GM21723 (cell line): ENCODE measurements at regions not wholly inside any gene's neighbourhood (a gene's known extent, or its start where the extent isn't known, plus 50 kb on each side); places are given as distances from the start of the nearest gene placed in this dataset.
A peak's percentile ranks its signal among the peaks of the same experiment; 100 is the strongest.
"Not testable (repeated sequence)": the region's sequence is repeated elsewhere in the genome, so short reads cannot be mapped to it uniquely, and the experiment has no call there.

Source experiments
- ATAC-seq: cut with Tn5 transposase; IDR thresholded peaks from one replicate; pipeline ENCODE4 v1.9.1; 2021; ENCODE audit warnings: mild to moderate bottlenecking, moderate library complexity; ENCODE audit not compliant: unreplicated experiment

DNA sequence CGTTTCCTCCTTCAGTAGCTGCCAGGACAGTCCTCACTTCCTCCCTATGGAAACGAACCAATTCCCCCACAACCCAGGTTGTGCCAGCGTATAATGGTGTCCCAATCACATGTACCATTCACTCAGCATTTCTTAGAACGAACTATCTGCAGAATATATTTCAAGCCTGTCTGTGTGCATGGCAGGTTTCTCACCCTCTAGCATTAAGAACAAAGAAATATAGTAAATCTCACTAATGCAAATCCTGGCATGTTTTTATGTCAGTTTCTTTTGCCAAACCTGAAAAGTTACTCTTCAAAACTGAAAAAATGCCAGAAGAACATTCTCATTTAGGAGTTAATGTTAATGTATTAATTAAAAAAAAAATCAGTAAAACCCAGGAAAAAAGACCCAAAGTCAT, 405.9 kb upstream of the KLF6 start:
- no peak for ATAC-seq

DNA sequence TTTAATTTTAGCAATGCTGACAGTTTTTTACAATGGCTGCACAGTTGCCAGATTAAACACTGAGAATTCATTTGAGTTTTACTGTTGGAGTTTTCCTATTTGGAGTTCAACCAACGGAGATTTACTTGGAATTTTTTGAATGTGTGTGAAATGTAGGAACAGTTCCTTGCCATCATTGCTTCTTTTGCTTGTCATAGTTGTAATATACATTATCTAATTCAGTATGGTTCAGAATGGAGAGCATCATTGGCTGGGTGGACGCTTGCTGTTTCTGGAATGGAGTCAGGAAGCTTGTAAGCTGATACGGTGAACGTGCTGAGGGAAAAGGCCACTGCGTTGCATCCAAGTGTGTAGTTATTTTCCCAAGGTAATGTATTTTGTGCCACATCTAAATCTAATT, 404.3 kb upstream of the KLF6 start:
- no peak for ATAC-seq

DNA sequence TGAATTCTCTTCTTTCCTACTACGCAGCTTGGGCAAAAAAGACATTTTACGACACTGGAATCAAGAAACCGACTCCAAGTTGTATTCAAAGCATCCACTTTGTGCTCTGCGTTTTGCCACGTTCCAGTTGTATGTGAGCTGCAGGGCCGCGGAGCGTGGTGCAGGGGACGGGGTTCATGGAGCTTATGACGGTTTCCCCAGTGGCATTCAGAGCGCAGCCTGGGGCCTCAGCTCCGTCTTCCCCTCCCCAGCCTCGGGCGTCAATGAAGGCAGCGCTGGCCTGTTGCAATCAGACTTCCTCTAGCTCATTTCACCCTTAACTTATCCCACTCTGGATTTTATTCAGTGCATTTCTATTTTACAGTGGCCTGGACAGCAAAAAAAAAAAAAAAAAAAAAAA, 403.4 kb upstream of the KLF6 start:
- no peak for ATAC-seq

DNA sequence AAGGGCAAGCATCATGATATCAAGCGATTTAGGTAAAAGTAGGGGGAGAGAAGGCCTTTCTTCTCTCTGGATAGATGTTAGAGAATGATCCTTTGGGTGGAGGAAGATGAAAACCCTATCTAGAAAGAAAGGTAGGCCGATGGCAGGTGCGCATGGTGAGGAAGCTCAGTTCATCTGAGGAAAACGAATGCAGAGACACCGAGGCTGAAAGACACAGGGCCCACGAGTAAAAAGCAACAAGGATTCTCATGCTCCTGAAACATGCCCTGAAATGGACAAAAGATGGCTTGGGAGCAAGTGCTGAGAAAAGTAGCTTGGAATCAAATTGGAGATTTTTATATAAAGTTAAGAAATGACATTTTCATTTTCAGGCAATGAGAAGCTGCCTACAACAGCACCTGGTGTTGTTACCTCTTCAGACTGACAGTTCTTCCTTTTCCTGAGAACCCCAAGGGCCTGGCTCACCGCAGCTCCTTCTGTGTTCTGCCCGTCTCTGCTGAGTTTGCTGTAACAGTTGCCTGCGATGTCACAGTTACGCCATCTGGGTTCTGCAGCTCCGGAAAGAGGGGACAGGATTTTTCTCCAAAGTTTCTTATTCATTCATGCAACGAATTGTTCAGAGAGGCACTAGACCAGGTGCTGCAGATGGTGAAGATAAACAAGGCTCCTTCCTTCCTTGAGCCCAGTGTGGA, 402.0 kb upstream of the KLF6 start:
- no peak for ATAC-seq

DNA sequence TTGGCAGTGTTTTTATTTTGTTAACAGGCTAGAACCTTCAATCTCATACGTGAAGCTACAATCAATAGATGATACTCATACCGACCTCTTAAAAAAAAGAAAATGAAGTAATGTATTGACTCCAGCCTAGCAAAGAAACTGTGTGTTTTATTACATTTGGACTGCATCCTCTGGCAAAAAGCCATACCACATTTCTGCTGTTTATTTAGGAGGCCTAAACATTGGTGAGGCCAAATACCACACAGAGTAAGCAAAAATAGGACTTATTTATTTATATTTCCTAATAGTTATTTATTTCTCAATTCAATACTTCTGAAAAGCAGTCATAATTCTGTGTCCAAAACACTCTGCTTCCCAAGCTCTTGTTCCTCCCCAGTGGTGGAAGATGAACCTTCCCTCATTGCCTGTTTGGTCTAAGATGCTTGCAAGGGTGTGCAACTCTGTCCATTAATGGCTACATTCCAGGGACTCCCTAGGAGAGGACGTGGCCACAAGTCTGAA, 398.8 kb upstream of the KLF6 start:
- no peak for ATAC-seq

DNA sequence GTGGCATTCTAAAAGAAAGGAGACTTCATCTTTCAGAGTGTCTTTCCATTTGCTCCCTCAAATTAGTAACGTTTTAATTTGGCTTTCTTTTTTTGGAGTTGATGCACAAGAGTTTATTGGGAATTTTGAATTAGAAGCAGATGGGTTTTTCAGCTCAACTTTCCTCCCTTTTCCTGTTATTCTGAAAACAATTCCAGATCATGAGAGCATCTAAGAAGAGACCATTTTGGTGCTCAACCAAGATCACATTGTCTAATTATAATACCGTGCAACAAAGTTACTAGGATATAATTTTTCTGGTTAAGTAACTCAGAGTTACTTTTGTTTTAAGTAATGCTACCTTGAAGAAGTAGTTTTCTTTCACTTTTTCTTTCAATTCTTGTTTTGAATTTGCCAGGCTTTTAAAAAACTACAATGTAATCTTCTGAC, 396.6 kb upstream of the KLF6 start:
- peak; percentile 75 for ATAC-seq

DNA sequence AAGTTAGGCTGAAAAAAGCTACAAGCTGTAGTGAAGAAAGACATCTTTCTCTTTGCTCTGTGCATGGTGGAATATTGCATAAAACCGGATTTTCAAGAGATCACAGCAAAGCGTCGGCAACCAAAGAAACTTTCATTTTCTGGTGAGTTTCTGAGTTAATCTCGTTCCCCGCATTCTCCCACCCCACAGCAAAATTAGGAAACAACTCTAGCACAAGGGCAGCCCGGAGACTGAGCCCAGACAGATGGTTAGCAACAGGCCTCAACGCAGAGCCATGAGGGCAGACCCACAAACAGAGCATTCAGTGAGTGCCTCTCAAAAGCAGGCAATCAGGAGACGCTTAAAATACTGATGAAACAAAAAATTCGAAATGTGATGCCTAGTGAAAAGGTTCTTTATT, 396.1 kb upstream of the KLF6 start:
- ATAC-seq: no peak

DNA sequence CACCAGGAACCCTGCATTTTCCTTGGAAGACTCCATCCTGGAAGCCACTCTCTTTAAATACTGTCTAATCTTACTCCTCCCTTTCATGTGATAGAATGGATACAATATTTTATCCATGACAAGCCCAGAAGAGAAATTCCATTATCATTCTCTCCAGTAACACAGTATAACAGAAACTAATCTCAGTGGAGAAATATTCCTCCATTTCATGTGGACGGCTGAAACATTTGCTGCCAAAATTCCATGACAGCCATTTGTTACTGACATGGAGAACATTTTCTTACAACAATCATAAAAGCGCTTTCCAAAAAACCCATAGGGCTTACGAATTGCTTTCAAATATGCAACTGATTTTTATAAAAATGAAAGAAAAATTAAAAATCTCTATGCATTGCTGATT, 392.8 kb upstream of the KLF6 start:
- no peak for ATAC-seq

DNA sequence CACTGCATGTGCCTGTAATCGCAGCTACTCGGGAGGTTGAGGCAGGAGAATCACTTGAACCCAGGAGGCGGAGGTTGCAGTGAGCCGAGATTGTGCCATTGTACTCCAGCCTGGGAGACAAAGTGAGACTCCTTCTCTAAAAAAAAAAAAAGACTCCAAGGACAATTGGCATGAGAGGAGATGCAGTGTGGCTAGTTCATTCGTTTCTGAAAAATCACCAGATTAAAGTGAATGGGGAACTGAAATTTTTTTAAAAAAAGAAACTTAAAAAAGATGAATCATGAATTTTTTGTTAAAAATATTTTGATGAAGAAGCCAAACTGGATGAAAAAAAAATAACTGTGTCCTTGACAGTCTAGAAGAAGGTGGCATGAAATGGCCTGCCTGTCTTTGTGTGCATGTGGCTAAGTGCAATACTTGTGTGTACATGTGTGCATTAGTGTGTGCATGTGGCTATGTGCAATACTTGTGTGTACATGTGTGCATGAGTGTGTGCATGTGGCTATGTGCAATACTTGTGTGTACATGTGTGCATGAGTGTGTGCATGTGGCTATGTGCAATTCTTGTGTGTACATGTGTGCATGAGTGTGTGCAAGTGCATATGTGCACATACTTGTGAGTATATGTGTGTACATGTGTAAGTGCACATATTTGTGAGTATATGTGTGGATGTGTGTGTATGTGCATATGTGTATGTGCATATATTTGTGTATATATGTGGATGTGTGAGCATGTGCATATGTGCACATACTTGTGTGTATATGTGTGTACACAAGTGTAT, 391.7 kb upstream of the KLF6 start:
- ATAC-seq: no peak

DNA sequence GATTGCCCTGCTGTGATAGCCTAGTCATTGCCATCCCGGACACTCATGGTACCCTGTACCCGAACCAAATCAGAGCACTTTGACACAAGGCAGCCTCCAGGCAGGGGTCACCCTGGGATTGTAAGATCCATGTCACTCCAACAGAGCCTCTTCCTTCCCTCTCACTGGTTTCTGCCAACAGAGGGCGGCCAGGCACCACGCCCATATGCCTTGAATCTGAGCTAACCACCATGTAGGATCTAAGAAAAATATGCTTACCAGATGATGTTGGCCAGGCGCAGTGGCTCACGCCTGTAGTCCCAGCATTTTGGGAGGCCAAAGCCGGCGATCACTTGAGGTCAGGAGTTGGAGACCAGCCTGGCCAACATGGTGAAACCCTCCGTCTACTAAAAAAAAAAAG, 389.2 kb upstream of the KLF6 start:
- no peak for ATAC-seq

DNA sequence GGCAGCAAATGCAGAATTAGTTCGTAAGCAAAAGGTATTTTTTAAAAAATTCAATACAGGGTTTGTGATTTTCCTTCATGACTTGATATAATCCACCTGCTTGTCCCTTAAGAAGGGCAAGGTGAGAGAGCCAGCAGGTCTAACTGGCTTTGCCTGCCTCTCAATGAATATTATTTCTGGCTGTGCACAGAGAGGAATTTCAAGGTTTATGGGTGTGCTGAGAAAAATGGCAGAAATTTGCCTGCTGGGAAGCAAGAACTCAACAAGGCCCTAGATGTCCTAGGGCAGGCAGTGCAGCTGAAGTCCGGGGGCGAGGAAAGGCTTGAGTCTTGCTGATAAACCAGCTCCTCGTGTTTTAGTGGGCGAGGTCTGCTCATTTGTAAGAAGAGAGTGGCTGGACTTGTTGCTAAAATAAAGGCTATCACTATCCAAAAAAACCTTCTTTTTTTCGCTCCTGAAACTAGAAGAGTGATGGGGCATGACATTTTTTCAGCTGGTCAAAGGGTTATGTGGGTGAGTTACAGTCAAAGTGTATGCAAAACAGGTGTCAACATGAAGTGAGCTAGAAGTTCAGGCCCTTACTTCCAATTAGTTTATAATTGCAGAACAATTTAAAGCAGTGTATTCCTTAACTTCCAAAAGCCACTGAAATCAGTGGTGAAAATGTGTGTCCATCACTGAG, 385.8 kb upstream of the KLF6 start:
- ATAC-seq: no peak

DNA sequence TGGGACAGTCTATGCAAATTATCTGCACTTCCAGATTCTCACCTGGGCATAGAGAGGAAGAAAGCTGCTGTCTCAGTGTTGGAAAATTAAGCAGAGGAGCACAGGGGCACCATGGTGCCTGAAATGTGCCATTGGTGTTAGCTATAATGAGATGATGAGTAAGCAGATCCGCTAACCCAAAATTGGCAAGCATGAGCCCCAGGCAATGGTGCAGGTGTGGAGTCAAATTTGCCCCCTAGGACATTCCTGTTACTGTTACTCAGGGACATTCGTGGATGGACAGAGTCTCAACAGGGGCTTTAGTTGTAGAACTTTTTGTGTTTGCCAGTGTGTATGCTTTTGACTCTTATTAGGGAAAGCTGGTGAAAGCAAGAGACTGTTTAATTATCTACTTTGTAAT, 385.2 kb upstream of the KLF6 start:
- no peak for ATAC-seq

DNA sequence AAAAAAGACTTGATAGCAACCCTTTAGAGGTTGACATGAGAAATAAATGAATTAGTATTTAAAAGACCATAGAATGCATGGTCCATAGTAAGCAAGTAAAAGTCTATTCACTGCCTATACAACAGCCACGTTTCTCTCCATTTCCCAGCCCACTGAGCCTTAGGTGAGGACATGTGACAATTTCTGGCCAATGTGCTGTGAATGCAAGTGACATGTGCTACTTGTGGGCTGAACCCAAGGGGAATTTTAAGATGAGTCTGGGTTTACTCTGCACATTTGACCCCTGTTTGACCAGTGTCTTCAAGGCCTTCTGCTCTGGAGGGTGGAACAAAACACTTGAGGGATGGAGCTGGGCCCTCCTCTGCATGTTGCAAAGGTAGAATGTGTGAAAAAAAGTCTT, 384.4 kb upstream of the KLF6 start:
- no peak for ATAC-seq

DNA sequence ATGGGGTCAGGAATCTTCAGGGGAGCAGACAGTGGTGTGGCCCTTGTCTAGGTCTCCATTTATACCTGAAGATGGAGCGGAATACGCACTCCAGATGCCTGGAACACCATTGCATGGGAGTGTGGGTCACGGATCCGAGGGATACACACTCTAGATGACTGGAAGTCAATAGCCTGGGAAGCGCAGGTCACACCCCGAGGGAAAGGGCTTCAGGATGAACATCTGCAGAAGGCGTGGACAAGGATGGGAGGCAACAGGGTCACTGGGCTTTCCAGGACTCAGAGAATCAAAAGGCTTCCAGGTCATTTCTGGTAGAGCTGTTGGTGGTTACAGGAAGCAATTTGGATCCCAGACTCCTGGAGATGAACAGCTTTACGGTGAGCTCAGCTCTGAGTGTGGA, 382.2 kb upstream of the KLF6 start:
- no peak for ATAC-seq

DNA sequence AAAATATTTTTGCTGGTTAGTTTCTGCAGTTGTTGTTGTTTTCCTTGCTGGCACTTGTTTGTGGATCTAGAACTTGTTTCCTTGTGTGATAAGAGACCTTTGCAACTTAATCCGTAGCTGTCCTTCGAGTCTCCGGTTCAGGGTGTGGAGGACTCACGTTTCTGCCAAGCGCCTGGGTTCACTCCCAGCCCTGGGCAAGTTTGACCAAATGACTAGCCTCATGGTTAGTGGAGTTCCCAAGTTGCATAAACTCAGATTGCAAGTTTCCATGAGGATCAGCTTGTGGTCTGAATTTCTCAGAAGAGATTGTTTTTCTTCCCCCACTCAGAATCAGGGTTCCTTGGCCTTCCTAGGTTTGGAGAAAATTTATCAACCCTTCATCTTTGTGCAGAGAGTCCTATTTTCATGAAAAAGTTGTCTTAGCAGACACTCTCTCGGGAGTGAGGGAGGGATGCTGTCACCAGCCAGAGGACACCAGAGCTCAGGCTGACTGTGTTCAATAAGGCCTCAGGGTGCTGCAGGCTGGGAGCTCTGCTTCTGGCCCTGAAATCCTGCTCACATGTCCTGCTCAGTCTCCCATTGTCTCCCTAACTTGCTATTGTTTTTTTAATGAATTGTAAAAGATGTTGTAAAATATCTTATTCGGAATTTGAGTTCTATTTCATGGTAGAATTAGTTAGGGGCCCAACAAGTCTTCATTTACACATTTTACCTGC, 377.7 kb upstream of the KLF6 start:
- no peak for ATAC-seq

DNA sequence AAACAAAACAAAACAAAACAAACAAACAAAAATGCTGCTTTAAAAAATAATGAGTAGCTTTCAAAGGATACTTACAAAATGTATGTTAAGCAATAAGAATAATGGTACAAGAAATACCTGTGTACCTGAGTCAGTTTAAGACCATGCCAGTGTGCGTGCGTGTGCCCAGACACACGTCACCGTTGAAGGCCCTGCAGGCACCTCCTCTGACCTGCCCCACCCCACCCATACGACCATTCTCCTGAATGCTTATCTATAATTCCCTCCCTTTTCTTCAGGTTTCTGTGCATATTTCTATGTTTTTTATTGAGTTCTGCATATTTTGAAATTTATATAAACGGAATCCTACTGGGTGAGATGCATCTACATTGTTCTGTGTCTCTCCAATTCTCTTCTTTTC, 374.2 kb upstream of the KLF6 start:
- no peak for ATAC-seq

DNA sequence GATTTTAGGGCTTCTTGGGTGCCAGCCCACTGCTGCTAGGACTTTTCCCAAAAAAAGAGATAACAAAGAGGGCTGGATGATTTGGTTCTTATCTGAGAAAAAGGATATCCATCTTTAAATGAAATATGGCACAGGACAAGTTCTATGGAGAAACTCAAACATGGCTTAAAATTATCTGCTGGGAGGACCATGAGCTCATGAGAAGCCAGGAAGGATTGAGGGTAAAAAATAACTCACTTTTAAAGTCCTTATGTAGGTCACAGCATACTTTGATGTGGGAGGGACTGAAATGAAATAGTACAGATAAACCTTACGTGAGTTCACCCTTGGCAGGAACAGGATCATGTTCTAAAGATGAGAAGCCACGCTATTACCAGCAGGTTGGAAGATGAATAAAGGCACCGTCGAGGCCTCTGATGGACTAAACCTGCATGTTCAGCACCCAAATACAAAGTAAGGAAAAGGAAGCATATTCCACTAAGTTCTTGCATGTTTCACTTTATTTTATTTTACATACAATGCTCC, 369.2 kb upstream of the KLF6 start:
- ATAC-seq: no peak

DNA sequence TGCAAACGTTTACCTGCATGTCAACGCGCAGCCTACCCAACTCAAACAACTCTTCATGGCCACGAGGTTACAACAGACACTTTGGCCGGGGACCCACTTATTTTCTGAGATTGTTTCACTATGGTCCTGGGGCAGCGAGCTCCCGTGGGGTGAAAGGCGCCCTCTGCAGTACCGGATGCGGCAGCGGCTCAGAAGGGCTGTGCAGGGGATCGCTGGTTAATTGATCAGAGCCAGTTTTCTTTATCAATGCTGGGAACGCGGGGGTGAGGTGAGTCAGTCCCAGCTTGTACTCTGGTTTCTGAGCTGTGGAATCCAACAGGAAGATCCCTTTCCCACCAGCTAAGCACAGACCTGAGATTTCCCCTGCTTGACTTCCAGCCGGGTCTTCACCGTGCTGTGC, 366.5 kb upstream of the KLF6 start:
- no peak for ATAC-seq

DNA sequence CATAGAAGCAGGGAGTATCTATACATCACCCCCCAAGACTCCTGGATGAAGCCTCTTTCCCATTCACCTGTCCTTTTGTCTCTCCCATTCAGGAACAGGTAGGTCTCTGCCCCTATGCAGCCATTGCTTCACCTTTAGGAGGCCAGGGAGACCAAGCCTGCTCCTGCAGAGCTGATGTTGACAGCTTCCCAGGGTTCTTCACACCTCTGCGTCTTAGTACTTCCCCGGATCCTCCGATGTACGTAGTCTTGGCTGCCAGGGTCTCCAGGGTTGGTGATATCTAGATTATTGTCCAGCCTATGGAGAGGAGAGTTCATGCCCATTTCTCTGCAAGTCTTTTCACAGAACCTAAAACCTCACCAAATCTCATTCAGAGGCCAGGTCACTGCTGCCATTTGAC, 365.7 kb upstream of the KLF6 start:
- ATAC-seq: no peak

DNA sequence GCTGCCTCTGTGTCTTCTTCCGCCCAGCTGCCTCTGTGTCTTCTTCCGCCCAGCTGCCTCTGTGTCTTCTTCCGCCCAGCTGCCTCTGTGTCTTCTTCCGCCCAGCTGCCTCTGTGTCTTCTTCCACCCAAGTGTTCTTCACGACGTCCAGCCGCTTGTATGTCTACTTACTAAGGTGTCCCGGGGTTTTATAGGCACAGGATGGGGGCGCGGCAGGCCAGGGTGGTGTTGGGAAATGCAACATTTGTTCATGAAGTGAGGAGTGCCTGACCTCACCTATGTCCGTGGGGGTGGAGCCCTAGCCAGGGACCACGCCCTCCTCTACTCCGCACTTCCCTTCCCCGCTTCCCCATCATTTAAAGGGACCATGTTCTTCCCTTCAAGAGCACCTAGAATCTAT, 364.5 kb upstream of the KLF6 start:
- not testable (repeated sequence) for ATAC-seq

DNA sequence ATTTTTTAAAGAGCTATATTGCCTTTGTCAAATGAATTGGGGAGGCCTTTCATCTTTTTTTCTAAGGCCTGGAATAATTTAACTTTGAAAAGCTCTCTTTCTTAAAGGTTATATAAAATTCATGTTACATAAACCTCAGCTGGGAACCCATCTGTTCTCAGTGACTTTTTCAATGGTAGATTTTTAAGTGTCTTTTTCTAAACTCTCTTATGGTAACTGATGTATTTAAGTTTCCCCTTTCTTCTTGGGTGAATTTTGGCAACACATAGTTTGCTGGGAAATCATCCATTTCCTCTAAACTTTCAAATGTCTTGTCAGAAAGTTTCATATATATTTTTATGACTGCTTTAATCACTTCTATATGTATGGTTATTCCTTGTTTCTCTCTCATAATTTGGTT, 362.2 kb upstream of the KLF6 start:
- ATAC-seq: no peak
